K562 (cell line): ENCODE measurements at regions not wholly inside any gene's neighbourhood (a gene's known extent, or its start where the extent isn't known, plus 50 kb on each side); places are given as distances from the start of the nearest gene placed in this dataset.

Source experiments
- ATAC-seq: fragments of 200-7000 bp; cut with Tn5 transposase; 3 replicates; pipeline ENCODE4 v1.9.1; 2020; ENCODE audit warnings: moderate library complexity
- BruUV-seq: library from RNA; stranded (reverse); fragments of 400-500 nt; replicated peaks from 2 replicates; lab custom pipeline; 2021; lab: Mats Ljungman, UMichigan
- CTCF ChIA-PET: fragments of 300-600 bp; formaldehyde crosslinking; extraction: SDS; loops from one replicate; lab custom pipeline; 2021; ENCODE audit warnings: low intra/inter-chr PET ratio; lab: Yijun Ruan, JAX
- POLR2A ChIA-PET: fragments of 300-600, 350-650 bp; sonication (Branson Sonifier 250); formaldehyde crosslinking; extraction: SDS; loops from one replicate; lab custom pipeline; 2021; ENCODE audit warnings: antibody characterized with exemption, inconsistent platforms; lab: Yijun Ruan, JAX
- DNase-seq, 4 experiments: peaks; one replicate each; pipeline versions ENCODE4 v3.0.0 to v3.0.0-alpha.2; 2011 to 2018; ENCODE audit warnings: low spot score in 3 of 4, mixed read lengths in 3 of 4; ENCODE audit errors: extremely low read depth in 1 of 4
- FAIRE-seq: peaks from 2 replicates; lab custom pipeline; 2011; peaks lifted over from hg19 to GRCh38; lab: Jason Lieb, UNC
- H2AFZ ChIP-seq: 2 replicates; pipeline ENCODE4 v1.6.0; 2011; ENCODE audit warnings: low read depth, low read length, control low read depth, inconsistent platforms
- H3K27ac ChIP-seq: fragments of 200-600 bp; 3 replicates; pipeline ENCODE4 v1.8.0; 2011; ENCODE audit warnings: low read depth, mild to moderate bottlenecking, control low read depth, inconsistent platforms, low read length, moderate library complexity, mixed read lengths; ENCODE audit errors: extremely low read depth
- H3K27me3 ChIP-seq, 2 experiments: fragments of 300-600 bp in 1 of 2; 2 replicates in 1 of 2; 3 replicates in 1 of 2; pipeline versions ENCODE4 v1.6.0 to v1.8.0; 2011; ENCODE audit warnings: inconsistent platforms in 2 of 2, low read length in 2 of 2, mild to moderate bottlenecking in 1 of 2, mixed read lengths in 1 of 2, moderate library complexity in 1 of 2; ENCODE audit not compliant: control insufficient read depth in 2 of 2, insufficient read depth in 2 of 2
- H3K36me3 ChIP-seq: fragments of 300-600 bp; 3 replicates; pipeline ENCODE4 v1.8.0; 2011; ENCODE audit warnings: mild to moderate bottlenecking, low read length, inconsistent platforms; ENCODE audit not compliant: control insufficient read depth, insufficient read depth
- H3K4me1 ChIP-seq, 2 experiments: fragments of 200-600 bp in 1 of 2; replicated peaks in 1 of 2; 2 replicates in 1 of 2; 3 replicates in 1 of 2; pipeline versions ENCODE4 v1.5.1 to v1.8.0; 2011; ENCODE audit warnings: inconsistent platforms in 2 of 2, low read length in 2 of 2, mild to moderate bottlenecking in 1 of 2, mixed read lengths in 1 of 2, moderate library complexity in 1 of 2; ENCODE audit not compliant: control insufficient read depth in 2 of 2, insufficient read depth in 2 of 2
- H3K4me2 ChIP-seq: 2 replicates; pipeline ENCODE4 v1.6.1; 2011; ENCODE audit warnings: low read length, control low read depth, inconsistent platforms, mixed read lengths; ENCODE audit not compliant: insufficient read depth
- H3K4me3 ChIP-seq: fragments of 200-600 bp; sonication (generic), shearing (Covaris generic); 2 replicates; pipeline ENCODE4 v1.5.1; 2016; ENCODE audit warnings: control low read depth, inconsistent platforms
- H3K79me2 ChIP-seq: fragments of 200-600 bp; 3 replicates; pipeline ENCODE4 v1.8.0; 2011; ENCODE audit warnings: low read length, inconsistent platforms; ENCODE audit not compliant: control insufficient read depth, insufficient read depth
- H3K9ac ChIP-seq, 2 experiments: 2 replicates each; pipeline versions ENCODE4 v1.6.0 to v1.6.1; 2011; ENCODE audit warnings: low read depth in 2 of 2, low read length in 2 of 2, control low read depth in 1 of 2, inconsistent platforms in 1 of 2, mild to moderate bottlenecking in 1 of 2, mixed read lengths in 1 of 2; ENCODE audit not compliant: insufficient read depth in 1 of 2
- H3K9me1 ChIP-seq: one replicate; pipeline ENCODE4 v1.6.0; 2011; ENCODE audit warnings: inconsistent platforms, mild to moderate bottlenecking, low read length, moderate library complexity; ENCODE audit not compliant: control insufficient read depth, insufficient read depth
- H3K9me3 ChIP-seq: replicated peaks from 2 replicates; pipeline ENCODE4 v1.5.1; 2011; ENCODE audit warnings: low read depth, low read length, inconsistent platforms; ENCODE audit not compliant: control insufficient read depth, insufficient read depth
- H4K20me1 ChIP-seq: replicated peaks from 2 replicates; pipeline ENCODE4 v1.6.1; 2011; ENCODE audit warnings: low read length, inconsistent platforms, mixed read lengths; ENCODE audit not compliant: control insufficient read depth, insufficient read depth
- ATF3 ChIP-seq, 2 experiments: fragments of 450-650 bp in 1 of 2; sonication (generic) in 1 of 2; formaldehyde crosslinking in 1 of 2; IDR thresholded peaks in 1 of 2; conservative IDR thresholded peaks in 1 of 2; 2 replicates each; pipeline versions ENCODE4 v1.6.1 to v1.8.1; 2016 to 2023; ENCODE audit warnings: mild to moderate bottlenecking in 2 of 2, moderate library complexity in 2 of 2, inconsistent platforms in 1 of 2, missing genetic modification reagents in 1 of 2
- HCFC1 ChIP-seq: IDR thresholded peaks from 2 replicates; pipeline ENCODE4 v1.6.1; 2012; ENCODE audit warnings: low read depth, low read length, improper control_type of control experiment
- HEY1 ChIP-seq: fragments of 250-450 bp; sonication (Bioruptor Pico); IDR thresholded peaks from 2 replicates; pipeline ENCODE4 v1.5.0; 2020; ENCODE audit warnings: mild to moderate bottlenecking, moderate library complexity, borderline replicate concordance
- HLTF ChIP-seq: fragments of 450-650 bp; IDR thresholded peaks from 2 replicates; pipeline ENCODE4 v1.6.1; 2016
- MTA2 ChIP-seq: fragments of 450-650 bp; IDR thresholded peaks from 2 replicates; pipeline ENCODE4 v1.6.1; 2016; ENCODE audit warnings: low read depth
- RB1 ChIP-seq: fragments of 450-650 bp; IDR thresholded peaks from 2 replicates; pipeline ENCODE4 v1.6.1; 2017; ENCODE audit warnings: low read depth, mild to moderate bottlenecking
- RBM25 ChIP-seq: fragments of 200-400 bp; formaldehyde crosslinking; IDR thresholded peaks from 2 replicates; pipeline ENCODE4 v1.6.1; 2018; ENCODE audit warnings: low read length, low read depth, moderate library complexity; ENCODE audit not compliant: severe bottlenecking
- SMARCB1 ChIP-seq: IDR thresholded peaks from 2 replicates; pipeline ENCODE4 v1.6.1; 2011; ENCODE audit warnings: improper control_type of control experiment, low read depth; ENCODE audit not compliant: insufficient read length
- XRCC5 ChIP-seq: fragments of 200-400 bp; formaldehyde crosslinking; IDR thresholded peaks from 2 replicates; pipeline ENCODE4 v1.6.1; 2017; ENCODE audit warnings: low read depth, mild to moderate bottlenecking, low read length
- ZBTB7A ChIP-seq: IDR thresholded peaks from 2 replicates; pipeline ENCODE4 v1.6.1; 2011; ENCODE audit warnings: low read depth, mild to moderate bottlenecking, low read length, moderate library complexity, borderline replicate concordance; ENCODE audit not compliant: control insufficient read depth
- ZNF668 ChIP-seq: fragments of 250-450 bp; sonication (Bioruptor Pico); IDR thresholded peaks from 2 replicates; pipeline ENCODE4 v1.8.0; 2022; ENCODE audit warnings: mild to moderate bottlenecking, inconsistent platforms
- WGBS: fragments of 100-300 bp; shearing (Covaris generic); methylation state at CpG from one replicate; pipeline ENCODE4 v1.1.6; 2016; ENCODE audit warnings: low coverage, mixed read lengths; ENCODE audit not compliant: insufficient coverage; ENCODE audit errors: missing lambda C conversion rate; 5-methylcytosine and 5-hydroxymethylcytosine counted together
- in situ Hi-C: fragments of 300-500 bp; cut with MboI; formaldehyde crosslinking; loops from 4 replicates; pipeline ENCODE4 v1.15.0; 2018; ENCODE audit warnings: inconsistent platforms, mixed read lengths
- intact Hi-C: fragments of 100-400 bp; cut with micrococcal nuclease; formaldehyde crosslinking; loops from 2 replicates; pipeline ENCODE4 v1.14.2; 2022

DNA sequence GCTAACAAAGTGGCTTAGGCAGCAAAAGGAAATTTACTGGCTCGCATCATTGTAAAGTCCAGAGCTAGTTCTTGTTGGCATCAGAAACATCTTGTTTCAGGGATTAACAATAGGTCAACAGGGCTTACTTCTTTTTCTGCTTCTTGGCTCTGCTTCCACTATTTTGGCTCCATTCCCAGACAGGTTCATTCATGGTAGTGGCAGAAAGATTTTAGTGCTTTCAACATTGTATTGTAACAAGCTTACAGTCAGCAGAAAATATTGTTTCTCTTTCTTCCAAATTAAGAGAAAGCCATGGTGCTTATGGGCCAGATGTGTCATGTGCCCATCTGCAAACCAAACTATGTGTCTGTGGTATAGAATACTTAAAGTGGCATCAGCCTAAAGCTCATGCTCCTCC is 315.6 kb downstream of the RAB38 start:
- Histone ChIP-seq H3K4me2 (no peak overlapping the region), H3K4me3 (no peak overlapping the region), H4K20me1 (no peaks in the 10 kb centered on the region), H2AFZ (no peak overlapping the region), H3K79me2 (no peaks in the 10 kb centered on the region), H3K27me3 (no peaks in the 10 kb centered on the region), H3K4me1 (no peaks in the 10 kb centered on the region), H3K36me3 (no peaks in the 10 kb centered on the region), H3K9ac (no peak overlapping the region), H3K9me1 (no peaks in the 10 kb centered on the region), H3K9me3 (no peaks in the 10 kb centered on the region), H3K27ac (no peak overlapping the region)
- WGBS: 0% methylated on average over 1 of the region's 1 CpG
- in situ Hi-C loops (no loop called here), intact Hi-C loops (no loop called here)
- POLR2A ChIA-PET: no interaction called here
- CTCF ChIA-PET: no interaction called here
- no peak for TF ChIP-seq HEY1 (CRISPR knock-in tag)
- ATAC-seq (no peak), DNase-seq (no peak), FAIRE-seq (no peak)
- BruUV-seq: no TSS peak

GRCh38 chr11:87851827-87852226 is 323.4 kb downstream of the RAB38 start:
- no peaks in the 10 kb centered on the region for H3K9me3 ChIP-seq
- WGBS: 0% methylated on average over 1 of the region's 1 CpG
- no peak overlapping the region for H2AFZ ChIP-seq
- no peak overlapping the region for H3K9ac ChIP-seq
- no peaks in the 10 kb centered on the region for H3K4me1 ChIP-seq
- ATAC-seq (no peak), FAIRE-seq (no peak), DNase-seq (no peak)
- no TSS peak for BruUV-seq
- ChIA-PET POLR2A (interaction anchor here (0.8 kb wide), 1 partner anchor 102 kb away, joined by 4 read pairs; no protein-coding TSS in a partner anchor), CTCF (no interaction called here)
- TF ChIP-seq ZNF668 (no peak), SMARCB1 (no peak), ZBTB7A (no peak), HCFC1 (no peak), RB1 (no peak), HLTF (no peak), MTA2 (no peak), ATF3 (IDR thresholded peaks at IDR 0.05) (no peak), ATF3 (CRISPR knock-in tag; conservative IDR thresholded peaks at IDR 0.05) (no peak), XRCC5 (no peak), RBM25 (no peak)
- H3K36me3 ChIP-seq: no peaks in the 10 kb centered on the region
- no peak overlapping the region for H3K27ac ChIP-seq
- H3K9me1 ChIP-seq: no peaks in the 10 kb centered on the region
- no peak overlapping the region for H3K4me3 ChIP-seq
- no peaks in the 10 kb centered on the region for H4K20me1 ChIP-seq
- intact Hi-C loops: no loop called here
- H3K79me2 ChIP-seq: no peaks in the 10 kb centered on the region
- no peak overlapping the region for H3K4me2 ChIP-seq
- in situ Hi-C loops: no loop called here
- H3K27me3 ChIP-seq: no peaks in the 10 kb centered on the region
